ENCODE measurements at regions not wholly inside any gene's neighbourhood (a gene's known extent, or its start where the extent isn't known, plus 50 kb on each side); places are given as distances from the start of the nearest gene placed in this dataset.

- no peaks in the 10 kb centered on the region for H3K23me2 ChIP-seq (ENCODE audit: insufficient read length, low read depth, low read length, poor library complexity, severe bottlenecking)
- no peak for TF ChIP-seq CTCF (conservative IDR thresholded peaks at IDR 0.05)
- H4K5ac ChIP-seq (ENCODE audit: insufficient read length, low read depth, low read length): no peak overlapping the region
- no peak overlapping the region for H2BK120ac ChIP-seq (ENCODE audit: low read depth, low read length, poor library complexity, severe bottlenecking)
- H3K4me2 ChIP-seq (ENCODE audit: insufficient read depth, insufficient read length, low read length): no peak overlapping the region
- Mint-ChIP-seq H3K27ac (no peak overlapping the region), H3K9me3 (peaks cover 0 to 2% of the 10 kb centered on the region in 2 experiments; a peak in 2 of 5 replicates), H3K36me3 (ENCODE audit: insufficient read depth in 1 of 3, low read depth in 3 of 3) (no peaks in the 10 kb centered on the region), H3K4me3 (no peak overlapping the region), H3K27me3 (ENCODE audit: low read depth) (no peaks in the 10 kb centered on the region; the same call in 1 of the 2 replicates), H3K4me1 (no peaks in the 10 kb centered on the region)
- H3K27me3 ChIP-seq (ENCODE audit: insufficient read depth, low read length): no peaks in the 10 kb centered on the region
- H3K9me3 ChIP-seq (ENCODE audit: control insufficient read depth, low read depth, low read length): no peaks in the 10 kb centered on the region
- no peak overlapping the region for H3K14ac ChIP-seq (ENCODE audit: insufficient read depth, low read length)
- no peak overlapping the region for H4K91ac ChIP-seq (ENCODE audit: insufficient read length, low read depth, low read length)
- H3K9ac ChIP-seq (ENCODE audit: extremely low read depth, insufficient read length, low read length): no peak overlapping the region
- no peak for DNase-seq
- H3K4ac ChIP-seq (ENCODE audit: low read depth, low read length): no peak overlapping the region
- H2AK5ac ChIP-seq (ENCODE audit: insufficient read length, low read length): no peak overlapping the region
- no peak overlapping the region for H2BK5ac ChIP-seq (ENCODE audit: insufficient read length, low read length)
- H2BK20ac ChIP-seq (ENCODE audit: low read depth, low read length, poor library complexity, severe bottlenecking): no peak overlapping the region
- H4K20me1 ChIP-seq (ENCODE audit: control insufficient read depth, insufficient read depth, insufficient read length): no peaks in the 10 kb centered on the region
- H3K27ac ChIP-seq (ENCODE audit: insufficient read length, low read depth, low read length): no peak overlapping the region
- no peak overlapping the region for H3T11ph ChIP-seq (ENCODE audit: low read length)
- no peak overlapping the region for H3K18ac ChIP-seq (ENCODE audit: insufficient read length, low read depth, low read length)
- H3K23ac ChIP-seq (ENCODE audit: insufficient read length, low read depth, low read length): no peak overlapping the region
- H3K79me1 ChIP-seq (ENCODE audit: insufficient read depth, low read depth, low read length, poor library complexity, severe bottlenecking): no peaks in the 10 kb centered on the region
- H2BK12ac ChIP-seq (ENCODE audit: insufficient read length, low read depth, low read length): no peak overlapping the region
- no peak overlapping the region for H2BK15ac ChIP-seq (ENCODE audit: low read depth, low read length)
- H3K56ac ChIP-seq (ENCODE audit: insufficient read length, low read depth, low read length): no peak overlapping the region
- H4K8ac ChIP-seq (replicated peaks; ENCODE audit: insufficient read length, low read depth, low read length): no peak overlapping the region
- H3K4me1 ChIP-seq (ENCODE audit: insufficient read depth, low read length): no peaks in the 10 kb centered on the region
- WGBS (ENCODE audit: extremely low coverage, insufficient read length, low lambda C conversion rate): no CpG with 5 or more reads among the region's 1 CpG
- H3K79me2 ChIP-seq (ENCODE audit: insufficient read depth, low read length): no peaks in the 10 kb centered on the region
- no peak overlapping the region for H2AFZ ChIP-seq (ENCODE audit: low read length)
Observed at GRCh38 chr4:164648151-164648848, 105.6 kb upstream of the SMIM31 start.
